ENCODE measurements at regions not wholly inside any gene's neighbourhood (a gene's known extent, or its start where the extent isn't known, plus 50 kb on each side); places are given as distances from the start of the nearest gene placed in this dataset.

- no peak for TF ChIP-seq POLR2AphosphoS5 (IDR thresholded peaks at IDR 0.05; ENCODE audit: low read depth, low read length)
- TF ChIP-seq TAF1 (IDR thresholded peaks at IDR 0.05; ENCODE audit: borderline replicate concordance, insufficient read depth, low read length), result no peak
- TF ChIP-seq REST (IDR thresholded peaks at IDR 0.05; ENCODE audit: insufficient read depth in 1 of 2, low read depth in 2 of 2, low read length in 2 of 2), result no peak
- no peak for TF ChIP-seq FOXP2 (optimal IDR thresholded peaks at IDR 0.05; ENCODE audit: borderline replicate concordance, extremely low read depth, extremely low read length, insufficient read depth)
- TF ChIP-seq SIN3A (IDR thresholded peaks at IDR 0.05; ENCODE audit: borderline replicate concordance, insufficient read depth, low read length), result no peak
Observed at GRCh38 chr4:187362937-187363857, 632.4 kb upstream of the ZFP42 start.

GRCh38 chr4:187364401-187364800 is 631.2 kb upstream of the ZFP42 start:
- TF ChIP-seq SIN3A (IDR thresholded peaks at IDR 0.05; ENCODE audit: borderline replicate concordance, insufficient read depth, low read length), result no peak
- TF ChIP-seq REST (IDR thresholded peaks at IDR 0.05; ENCODE audit: insufficient read depth in 1 of 2, low read depth in 2 of 2, low read length in 2 of 2), result no peak

- no peak for TF ChIP-seq FOXP2 (optimal IDR thresholded peaks at IDR 0.05; ENCODE audit: borderline replicate concordance, extremely low read depth, extremely low read length, insufficient read depth)
- TF ChIP-seq SIN3A (IDR thresholded peaks at IDR 0.05; ENCODE audit: borderline replicate concordance, insufficient read depth, low read length), result no peak
- TF ChIP-seq POLR2AphosphoS5 (IDR thresholded peaks at IDR 0.05; ENCODE audit: low read depth, low read length), result no peak
- no peak for TF ChIP-seq REST (IDR thresholded peaks at IDR 0.05; ENCODE audit: insufficient read depth in 1 of 2, low read depth in 2 of 2, low read length in 2 of 2)
- TF ChIP-seq TAF1 (IDR thresholded peaks at IDR 0.05; ENCODE audit: borderline replicate concordance, insufficient read depth, low read length), result no peak
Observed at GRCh38 chr4:187364851-187365250, 630.7 kb upstream of the ZFP42 start.

- no peak for TF ChIP-seq TAF1 (IDR thresholded peaks at IDR 0.05; ENCODE audit: borderline replicate concordance, insufficient read depth, low read length)
- no peak for TF ChIP-seq FOXP2 (optimal IDR thresholded peaks at IDR 0.05; ENCODE audit: borderline replicate concordance, extremely low read depth, extremely low read length, insufficient read depth)
- TF ChIP-seq REST (IDR thresholded peaks at IDR 0.05; ENCODE audit: insufficient read depth in 1 of 2, low read depth in 2 of 2, low read length in 2 of 2), result no peak
- no peak for TF ChIP-seq POLR2AphosphoS5 (IDR thresholded peaks at IDR 0.05; ENCODE audit: low read depth, low read length)
- TF ChIP-seq SIN3A (IDR thresholded peaks at IDR 0.05; ENCODE audit: borderline replicate concordance, insufficient read depth, low read length), result no peak
Observed at GRCh38 chr4:187366530-187366929, 629.0 kb upstream of the ZFP42 start.
